ENCODE measurements at regions not wholly inside any gene's neighbourhood (a gene's known extent, or its start where the extent isn't known, plus 50 kb on each side); places are given as distances from the start of the nearest gene placed in this dataset.

GRCh38 chr9:17004500-17004899 lies 130.3 kb upstream of the CNTLN start:
- Histone ChIP-seq H3K23me2 (ENCODE audit: insufficient read length, low read depth, low read length, poor library complexity, severe bottlenecking) (no peaks in the 10 kb centered on the region), H3T11ph (ENCODE audit: low read length) (no peak overlapping the region), H2BK120ac (ENCODE audit: low read depth, low read length, poor library complexity, severe bottlenecking) (no peak overlapping the region), H3K18ac (ENCODE audit: insufficient read length, low read depth, low read length) (no peak overlapping the region), H3K4me2 (ENCODE audit: insufficient read depth, insufficient read length, low read length) (no peak overlapping the region), H2BK20ac (ENCODE audit: low read depth, low read length, poor library complexity, severe bottlenecking) (no peak overlapping the region), H2BK12ac (ENCODE audit: insufficient read length, low read depth, low read length) (no peak overlapping the region), H3K79me1 (ENCODE audit: insufficient read depth, low read depth, low read length, poor library complexity, severe bottlenecking) (no peaks in the 10 kb centered on the region), H3K27ac (ENCODE audit: insufficient read length, low read depth, low read length) (no peak overlapping the region), H3K4me1 (ENCODE audit: insufficient read depth, low read length) (no peaks in the 10 kb centered on the region), H3K56ac (ENCODE audit: insufficient read length, low read depth, low read length) (no peak overlapping the region), H4K8ac (replicated peaks; ENCODE audit: insufficient read length, low read depth, low read length) (no peak overlapping the region), H3K14ac (ENCODE audit: insufficient read depth, low read length) (no peak overlapping the region), H2AK5ac (ENCODE audit: insufficient read length, low read length) (no peak overlapping the region), H2BK15ac (ENCODE audit: low read depth, low read length) (no peak overlapping the region), H3K27me3 (ENCODE audit: insufficient read depth, low read length) (no peaks in the 10 kb centered on the region), H3K4ac (ENCODE audit: low read depth, low read length) (no peak overlapping the region), H4K20me1 (ENCODE audit: control insufficient read depth, insufficient read depth, insufficient read length) (no peaks in the 10 kb centered on the region), H4K91ac (ENCODE audit: insufficient read length, low read depth, low read length) (no peak overlapping the region), H2AFZ (ENCODE audit: low read length) (no peak overlapping the region), H3K23ac (ENCODE audit: insufficient read length, low read depth, low read length) (no peak overlapping the region), H4K5ac (ENCODE audit: insufficient read length, low read depth, low read length) (no peak overlapping the region), H2BK5ac (ENCODE audit: insufficient read length, low read length) (no peak overlapping the region), H3K79me2 (ENCODE audit: insufficient read depth, low read length) (no peaks in the 10 kb centered on the region), H3K9ac (ENCODE audit: extremely low read depth, insufficient read length, low read length) (no peak overlapping the region), H3K9me3 (ENCODE audit: control insufficient read depth, low read depth, low read length) (no peaks in the 10 kb centered on the region)
- no peaks in the 10 kb centered on the region for H3K36me3 Mint-ChIP-seq (ENCODE audit: insufficient read depth in 1 of 3, low read depth in 3 of 3)
- no peaks in the 10 kb centered on the region for H3K27me3 Mint-ChIP-seq (ENCODE audit: low read depth)
- H3K4me1 Mint-ChIP-seq = peaks cover 10 to 13% of the 10 kb centered on the region in 2 experiments
- no CpG with 5 or more reads among the region's 5 CpGs for WGBS (ENCODE audit: extremely low coverage, insufficient read length, low lambda C conversion rate)
- no peak overlapping the region for H3K4me3 Mint-ChIP-seq
- no peak for DNase-seq
- H3K27ac Mint-ChIP-seq = no peak overlapping the region
- no peak for TF ChIP-seq CTCF (conservative IDR thresholded peaks at IDR 0.05)
- H3K9me3 Mint-ChIP-seq = no peaks in the 10 kb centered on the region
